ENCODE measurements at regions not wholly inside any gene's neighbourhood (a gene's known extent, or its start where the extent isn't known, plus 50 kb on each side); places are given as distances from the start of the nearest gene placed in this dataset.

- Histone ChIP-seq H3K27ac (no peak overlapping the region), H3K4me3 (no peak overlapping the region), H3K4me1 (no peaks in the 10 kb centered on the region), H3K9me3 (peaks cover 0 to 3% (median 0%) of the 10 kb centered on the region in 12 donors), H3K27me3 (no peaks in the 10 kb centered on the region), H3K36me3 (no peaks in the 10 kb centered on the region)
- ATAC-seq (no peak), DNase-seq (no peak)
- WGBS, 4 donors: 80 to 86% (median 83%) methylated on average over 3 of the region's 3 CpGs
- TF ChIP-seq, protein P1, sequence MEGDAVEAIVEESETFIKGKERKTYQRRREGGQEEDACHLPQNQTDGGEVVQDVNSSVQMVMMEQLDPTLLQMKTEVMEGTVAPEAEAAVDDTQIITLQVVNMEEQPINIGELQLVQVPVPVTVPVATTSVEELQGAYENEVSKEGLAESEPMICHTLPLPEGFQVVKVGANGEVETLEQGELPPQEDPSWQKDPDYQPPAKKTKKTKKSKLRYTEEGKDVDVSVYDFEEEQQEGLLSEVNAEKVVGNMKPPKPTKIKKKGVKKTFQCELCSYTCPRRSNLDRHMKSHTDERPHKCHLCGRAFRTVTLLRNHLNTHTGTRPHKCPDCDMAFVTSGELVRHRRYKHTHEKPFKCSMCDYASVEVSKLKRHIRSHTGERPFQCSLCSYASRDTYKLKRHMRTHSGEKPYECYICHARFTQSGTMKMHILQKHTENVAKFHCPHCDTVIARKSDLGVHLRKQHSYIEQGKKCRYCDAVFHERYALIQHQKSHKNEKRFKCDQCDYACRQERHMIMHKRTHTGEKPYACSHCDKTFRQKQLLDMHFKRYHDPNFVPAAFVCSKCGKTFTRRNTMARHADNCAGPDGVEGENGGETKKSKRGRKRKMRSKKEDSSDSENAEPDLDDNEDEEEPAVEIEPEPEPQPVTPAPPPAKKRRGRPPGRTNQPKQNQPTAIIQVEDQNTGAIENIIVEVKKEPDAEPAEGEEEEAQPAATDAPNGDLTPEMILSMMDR (IDR thresholded peaks at IDR 0.05): no peak
- no peak for TF ChIP-seq POLR2A (IDR thresholded peaks at IDR 0.05)
- intact Hi-C loops (cut with DNase I): no loop called here
Measured at GRCh38 chr1:69146303-69146702, 421.4 kb upstream of the LRRC7 start.

- Histone ChIP-seq H3K36me3 (no peaks in the 10 kb centered on the region), H3K4me1 (no peaks in the 10 kb centered on the region), H3K9me3 (peaks cover 0 to 9% (median 0%) of the 10 kb centered on the region in 12 donors), H3K27me3 (no peaks in the 10 kb centered on the region), H3K4me3 (no peak overlapping the region), H3K27ac (no peak overlapping the region)
- TF ChIP-seq, protein P1 (IDR thresholded peaks at IDR 0.05): no peak
- TF ChIP-seq POLR2A (IDR thresholded peaks at IDR 0.05): no peak
- WGBS, 4 donors: 62 to 71% (median 64%) methylated on average over 1 of the region's 1 CpG
- DNase-seq (no peak), ATAC-seq (no peak)
- intact Hi-C loops (cut with DNase I): no loop called here
Measured at GRCh38 chr1:69148731-69149130, 419.0 kb upstream of the LRRC7 start.

GRCh38 chr1:69157046-69157756, 410.5 kb upstream of the LRRC7 start:
- DNase-seq (no peak), ATAC-seq (no peak)
- WGBS, 4 donors: 88 to 100% (median 91%) methylated on average over 1 to 2 of the region's 2 CpGs
- H3K27me3 ChIP-seq: no peaks in the 10 kb centered on the region
- intact Hi-C loops (cut with DNase I): no loop called here
- H3K9me3 ChIP-seq: peaks cover 0 to 10% (median 0%) of the 10 kb centered on the region in 12 donors
- TF ChIP-seq, protein P1 (IDR thresholded peaks at IDR 0.05): no peak
- TF ChIP-seq POLR2A (IDR thresholded peaks at IDR 0.05): no peak
- no peak overlapping the region for H3K4me3 ChIP-seq
- H3K4me1 ChIP-seq: no peaks in the 10 kb centered on the region
- H3K36me3 ChIP-seq: no peaks in the 10 kb centered on the region
- H3K27ac ChIP-seq: no peak overlapping the region

- no peaks in the 10 kb centered on the region for H3K9me3 ChIP-seq
- no peak overlapping the region for H3K4me3 ChIP-seq
- H3K36me3 ChIP-seq: no peaks in the 10 kb centered on the region
- 83 to 95% (median 90%) methylated on average over 2 of the region's 2 CpGs for WGBS, 4 donors
- no peaks in the 10 kb centered on the region for H3K27me3 ChIP-seq
- no peaks in the 10 kb centered on the region for H3K4me1 ChIP-seq
- no peak for TF ChIP-seq POLR2A (IDR thresholded peaks at IDR 0.05)
- TF ChIP-seq, protein P1 (IDR thresholded peaks at IDR 0.05): no peak
- intact Hi-C loops (cut with DNase I): no loop called here
- ATAC-seq (no peak), DNase-seq (no peak)
- H3K27ac ChIP-seq: no peak overlapping the region
Measured at GRCh38 chr1:69163241-69163640, 404.5 kb upstream of the LRRC7 start.
